Daoy (cell line): ENCODE measurements at regions not wholly inside any gene's neighbourhood (a gene's known extent, or its start where the extent isn't known, plus 50 kb on each side); places are given as distances from the start of the nearest gene placed in this dataset.
"Not testable (repeated sequence)": the region's sequence is repeated elsewhere in the genome, so short reads cannot be mapped to it uniquely, and the experiment has no call there.

ENCODE experiments used
- DNase-seq: peaks from one replicate; pipeline ENCODE4 v3.0.0-alpha.2; 2015; ENCODE audit warnings: low read depth

DNA sequence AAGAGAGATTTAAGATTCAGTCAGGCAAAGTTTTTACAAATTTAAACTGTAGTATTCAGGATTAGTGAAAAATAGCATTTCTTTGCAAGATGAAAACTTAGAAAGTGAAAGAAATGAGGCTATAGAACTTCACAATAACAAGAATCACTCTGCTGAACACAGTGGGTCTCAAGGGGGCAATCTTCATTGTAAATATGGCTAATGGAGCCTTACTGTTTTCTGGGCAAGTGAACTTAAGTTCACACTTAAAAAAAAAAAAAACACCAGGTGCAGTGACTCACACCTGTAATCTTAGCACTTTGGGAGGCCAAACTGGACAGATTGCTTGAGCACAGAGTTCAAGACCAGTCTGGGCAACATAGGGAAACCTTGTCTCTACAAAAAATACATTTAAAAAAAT is 175.9 kb upstream of the SNX2 start:
- no peak for DNase-seq

DNA sequence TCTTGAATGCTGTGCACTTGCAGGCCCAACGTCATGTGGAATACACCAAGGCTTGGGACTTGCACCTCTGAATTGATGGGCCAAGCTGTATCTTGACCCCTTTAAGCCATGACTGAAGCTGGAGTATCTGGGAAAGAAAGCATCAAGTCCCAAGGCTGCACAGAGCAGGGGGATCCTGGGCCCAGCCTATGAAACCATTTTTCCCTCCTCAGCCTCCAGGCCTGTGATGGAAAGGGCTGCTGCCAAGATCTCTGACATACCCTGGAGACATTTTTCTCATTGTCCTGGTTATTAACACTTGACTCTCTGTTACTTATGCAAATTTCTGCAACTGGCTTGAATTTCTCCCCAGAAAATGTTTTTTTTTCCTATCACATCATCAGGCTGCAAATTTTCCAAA is 174.0 kb upstream of the SNX2 start:
- DNase-seq, result no peak

DNA sequence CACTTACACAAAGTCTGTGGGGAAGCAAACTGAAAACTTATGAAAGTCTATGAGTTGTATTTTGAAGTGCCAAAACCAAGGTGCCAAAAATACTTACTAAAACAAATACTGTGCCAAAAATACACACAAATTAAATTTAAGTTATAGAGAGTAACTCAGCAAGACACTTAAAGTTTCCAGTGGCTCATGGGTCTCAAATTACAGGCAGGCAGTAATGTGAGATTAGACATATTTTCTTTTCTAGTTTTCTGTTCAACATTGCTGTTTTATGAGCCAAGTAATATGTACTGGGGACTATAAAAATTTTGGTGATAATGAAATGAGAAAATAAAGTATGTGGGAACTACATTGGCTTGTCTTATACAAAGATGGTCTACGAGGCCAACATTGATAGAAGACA is 172.2 kb upstream of the SNX2 start:
- no peak for DNase-seq

DNA sequence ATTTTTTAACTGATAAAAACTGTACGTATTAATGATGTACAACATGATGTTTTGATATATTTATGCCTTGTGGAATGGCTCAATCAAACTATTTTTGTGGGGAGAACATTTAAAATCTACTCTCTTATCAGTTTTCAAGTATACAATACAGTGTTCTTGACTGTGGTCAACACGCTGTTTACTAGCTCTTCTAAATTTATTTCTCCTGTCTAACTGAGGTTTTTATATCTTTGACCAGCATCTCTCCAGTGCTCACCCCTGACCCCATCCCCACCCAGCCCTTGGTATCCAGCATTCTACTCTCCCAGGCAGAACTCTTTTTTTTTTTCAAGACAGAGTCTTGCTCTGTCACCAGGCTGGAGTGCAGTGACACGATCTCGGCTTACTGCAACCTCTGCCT is 169.6 kb upstream of the SNX2 start:
- DNase-seq, result no peak

DNA sequence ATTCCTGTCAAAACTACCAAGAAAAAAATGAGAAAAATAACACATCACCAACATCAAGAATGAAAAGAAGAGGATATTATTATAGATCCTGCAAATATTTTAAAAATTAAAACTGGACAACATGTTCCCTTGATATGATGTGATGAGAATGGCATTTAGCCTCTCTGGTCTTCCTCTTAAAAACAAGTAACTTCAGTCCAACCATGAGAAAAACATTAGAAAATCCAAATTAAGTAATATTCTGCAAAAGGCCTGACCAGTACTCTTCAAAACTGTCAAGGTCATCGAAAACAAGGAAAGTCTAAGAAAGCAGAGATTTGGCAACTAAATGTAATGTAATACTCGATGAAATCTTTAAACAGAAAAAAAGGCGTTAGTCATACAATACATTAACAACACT is 167.1 kb upstream of the SNX2 start:
- no peak for DNase-seq

DNA sequence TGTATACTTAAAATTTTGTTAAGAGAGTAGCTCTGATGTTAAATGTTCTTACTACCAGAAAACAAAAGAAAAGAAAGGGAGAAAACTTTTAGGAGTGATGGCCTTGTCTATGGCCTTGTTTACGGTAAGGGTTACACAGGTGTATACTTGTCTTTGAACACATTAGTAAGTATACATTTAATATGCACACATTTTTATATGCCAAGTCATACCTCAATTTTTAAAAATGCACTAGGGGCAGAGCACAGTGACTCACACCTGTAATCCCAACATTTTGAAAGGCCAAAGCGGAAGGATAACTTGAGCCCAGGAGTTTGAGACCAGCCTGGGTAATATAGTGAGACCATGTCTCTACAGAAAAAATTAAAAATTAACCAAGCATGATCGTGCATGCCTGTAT is 166.7 kb upstream of the SNX2 start:
- no peak for DNase-seq

DNA sequence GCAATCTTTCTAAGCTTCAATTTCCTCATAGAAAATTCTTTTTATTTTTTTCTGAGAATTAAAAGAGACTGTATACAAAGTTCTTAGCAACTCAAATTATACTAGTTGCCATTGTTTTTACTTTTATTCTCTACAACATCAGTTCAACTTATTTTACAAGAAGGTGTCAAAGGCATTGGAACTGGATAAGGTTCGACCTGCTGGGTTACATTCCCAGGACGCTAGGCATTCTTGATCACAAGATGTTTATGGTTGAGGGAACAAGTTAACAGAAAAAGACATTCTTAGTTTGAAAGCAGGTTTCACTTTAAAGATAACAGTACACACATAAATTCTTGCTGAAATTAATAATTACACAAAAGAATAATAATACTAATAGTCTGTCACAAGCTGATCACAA is 163.5 kb upstream of the SNX2 start:
- no peak for DNase-seq

DNA sequence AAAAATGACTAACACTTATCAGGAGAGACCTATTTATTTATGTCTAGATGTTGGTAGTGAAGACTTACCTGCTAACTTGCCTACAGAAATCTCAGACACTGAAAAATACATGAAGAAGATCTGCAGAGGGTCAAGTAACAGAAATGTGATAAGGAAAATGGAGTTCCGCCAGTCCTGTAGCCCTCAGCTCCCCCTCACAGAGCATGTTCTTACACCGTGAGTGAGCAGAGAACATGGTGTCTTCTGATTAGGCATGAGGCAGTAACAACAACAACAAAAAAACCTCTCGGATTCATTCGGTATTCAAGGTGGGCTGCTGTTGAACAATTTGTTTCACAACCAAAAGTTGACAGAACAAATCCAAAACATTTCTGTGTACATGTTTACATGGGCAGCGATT is 162.0 kb upstream of the SNX2 start:
- no peak for DNase-seq

DNA sequence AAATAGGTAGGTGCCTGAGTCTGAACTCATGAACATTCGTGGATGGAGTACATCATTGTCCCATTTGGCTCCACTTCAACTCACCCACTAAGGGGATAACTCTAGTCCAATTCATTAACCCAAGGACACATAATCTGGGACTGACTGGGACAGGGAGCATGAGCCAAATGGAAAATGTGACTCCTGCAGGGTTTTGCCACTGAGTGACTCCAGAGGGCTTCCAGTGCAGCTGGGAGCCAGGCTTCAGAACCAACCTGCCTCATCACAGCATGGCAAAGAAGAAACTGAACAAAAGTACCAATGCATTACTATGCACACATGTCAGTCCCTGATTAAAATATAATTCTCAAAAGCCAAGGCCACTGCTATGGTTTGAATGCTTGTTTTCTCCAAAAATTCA is 159.7 kb upstream of the SNX2 start:
- no peak for DNase-seq

DNA sequence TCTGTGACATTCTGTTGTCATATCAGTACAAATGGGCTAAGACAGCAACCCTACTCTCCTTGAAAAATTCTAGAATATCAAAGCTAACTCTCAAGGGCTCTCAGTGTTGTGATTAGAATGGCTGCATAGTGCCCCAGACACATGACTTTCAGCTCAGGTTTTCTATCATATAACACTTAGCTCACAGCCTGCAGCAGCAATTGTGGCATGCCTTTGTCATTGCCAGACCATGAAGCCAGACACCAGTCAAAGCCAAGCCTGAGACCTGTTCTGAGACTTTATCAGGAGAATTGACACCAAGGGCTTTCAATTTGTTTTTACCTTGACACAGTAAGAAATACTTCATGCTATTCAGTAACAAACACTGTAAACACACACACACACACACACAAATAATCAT is 159.0 kb upstream of the SNX2 start:
- DNase-seq, result no peak

DNA sequence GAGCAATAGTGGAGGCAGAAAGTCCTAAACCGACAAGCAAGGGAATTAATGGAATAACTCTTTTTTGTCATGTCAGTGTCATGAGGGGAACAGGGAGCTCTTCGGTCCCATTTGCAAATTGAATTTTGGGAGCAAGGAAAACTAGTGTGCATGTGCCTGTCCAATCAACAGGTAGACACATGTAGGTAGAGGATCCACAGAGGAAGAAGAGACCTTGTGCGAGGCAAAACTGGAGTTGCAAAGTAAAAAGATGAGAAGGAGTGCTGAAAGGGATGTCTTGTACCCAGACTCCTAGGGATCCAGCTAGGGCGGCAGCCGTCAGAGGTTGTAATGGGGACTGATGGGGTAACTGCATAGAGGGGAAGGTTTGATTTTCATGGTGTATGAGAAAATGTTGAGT is 156.8 kb upstream of the SNX2 start:
- not testable (repeated sequence) for DNase-seq

DNA sequence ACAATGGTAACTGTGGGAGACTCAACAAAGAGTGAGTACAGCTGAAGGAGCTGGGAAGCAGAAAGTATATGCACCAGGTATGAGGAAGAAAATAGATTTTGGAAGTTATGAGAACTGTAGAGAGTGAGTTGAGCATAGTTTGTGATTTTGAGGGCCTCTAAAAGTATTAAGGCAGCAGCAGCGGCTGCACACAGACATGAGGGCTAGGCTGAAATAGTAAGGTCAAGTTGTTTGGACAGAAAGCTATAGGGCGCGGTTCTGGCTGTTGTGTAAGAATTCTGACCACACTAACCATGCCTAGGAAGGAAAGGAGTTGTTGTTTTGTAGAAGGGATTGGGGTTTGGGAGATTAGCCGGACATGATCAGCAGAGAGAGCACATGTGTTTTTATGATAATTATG is 154.1 kb upstream of the SNX2 start:
- DNase-seq, result not testable (repeated sequence)

DNA sequence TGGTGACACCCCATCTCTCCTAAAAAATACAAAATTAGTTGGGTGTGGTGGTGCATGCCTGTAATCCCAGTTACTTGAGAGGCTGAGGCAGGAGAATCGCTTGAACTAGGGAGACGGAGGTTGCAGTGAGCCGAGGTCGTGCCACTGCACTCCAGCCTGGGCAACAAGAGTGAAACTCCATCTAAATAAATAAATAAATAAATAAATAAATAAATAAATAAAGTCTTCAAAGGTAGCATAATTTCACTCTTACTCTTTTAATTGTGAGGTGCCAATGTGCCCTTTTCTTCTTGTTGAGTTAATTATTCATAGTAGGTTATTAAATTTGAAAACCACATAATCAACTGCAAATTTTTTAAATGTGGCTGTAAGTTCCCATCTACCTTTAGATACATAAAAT is 146.2 kb upstream of the SNX2 start:
- DNase-seq, result not testable (repeated sequence)

DNA sequence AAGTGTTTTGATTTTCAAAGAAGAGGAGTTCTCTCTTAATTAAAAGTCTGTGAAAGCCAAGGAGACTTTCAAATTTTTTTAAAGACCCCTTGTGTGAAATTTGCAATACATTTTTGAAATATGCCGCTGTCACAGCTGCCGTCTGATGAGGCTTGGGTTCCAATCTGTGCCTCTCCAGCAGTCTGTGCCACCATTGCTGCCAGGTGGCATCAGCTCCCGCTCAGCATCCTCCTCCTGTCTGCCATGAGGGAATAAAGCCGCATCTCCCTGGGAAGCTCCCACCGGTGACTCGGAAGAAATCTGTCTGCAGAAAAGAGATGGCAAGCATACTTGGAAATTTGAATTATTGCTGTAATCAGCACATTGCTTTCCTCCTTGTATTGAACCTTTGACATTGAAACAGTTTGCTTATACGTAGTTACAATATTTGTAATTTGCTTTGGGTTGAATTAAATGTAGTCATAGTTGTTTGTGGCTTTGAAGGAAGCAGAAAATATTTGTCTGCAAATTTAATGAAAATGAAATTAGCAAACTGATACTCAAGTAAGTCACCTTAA is 145.7 kb upstream of the SNX2 start:
- DNase-seq, result no peak

DNA sequence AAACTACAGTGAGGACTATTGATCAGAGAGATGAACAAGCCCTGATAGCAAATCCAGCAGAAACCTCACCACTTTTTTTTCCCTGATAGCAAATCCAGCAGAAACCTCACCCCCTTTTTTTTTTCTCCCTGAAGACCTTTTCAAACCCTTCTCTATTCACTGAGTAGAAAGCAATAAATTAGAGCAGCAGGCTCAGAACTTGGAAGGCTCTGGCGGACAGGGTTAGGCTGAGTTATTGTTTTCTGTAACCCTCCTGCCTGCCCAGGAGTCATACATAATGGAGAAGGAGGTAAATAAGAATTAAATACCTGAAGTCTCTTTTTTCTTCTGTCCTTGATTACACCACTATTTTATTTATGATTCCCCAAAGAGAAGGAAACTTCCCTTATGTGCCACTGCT is 136.3 kb upstream of the SNX2 start:
- DNase-seq, result no peak

DNA sequence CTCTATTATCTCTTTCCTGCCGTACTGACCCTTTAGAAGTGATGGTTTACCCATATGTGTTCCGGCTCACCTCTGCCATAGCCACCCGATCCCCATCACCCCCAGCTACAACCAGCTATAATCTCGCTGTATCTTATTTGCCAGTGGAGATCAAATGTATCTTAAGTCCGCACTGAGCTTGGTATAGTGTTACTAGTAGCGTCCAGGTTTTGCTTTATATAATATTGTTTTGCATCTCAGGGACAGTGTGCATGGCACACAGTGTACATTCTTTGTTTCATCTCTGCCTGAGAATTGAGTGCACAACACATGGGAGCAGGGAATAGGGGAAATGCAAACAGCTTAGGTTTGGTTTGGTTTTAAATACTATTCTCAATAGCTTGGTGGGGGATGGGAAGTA is 135.8 kb upstream of the SNX2 start:
- no peak for DNase-seq

DNA sequence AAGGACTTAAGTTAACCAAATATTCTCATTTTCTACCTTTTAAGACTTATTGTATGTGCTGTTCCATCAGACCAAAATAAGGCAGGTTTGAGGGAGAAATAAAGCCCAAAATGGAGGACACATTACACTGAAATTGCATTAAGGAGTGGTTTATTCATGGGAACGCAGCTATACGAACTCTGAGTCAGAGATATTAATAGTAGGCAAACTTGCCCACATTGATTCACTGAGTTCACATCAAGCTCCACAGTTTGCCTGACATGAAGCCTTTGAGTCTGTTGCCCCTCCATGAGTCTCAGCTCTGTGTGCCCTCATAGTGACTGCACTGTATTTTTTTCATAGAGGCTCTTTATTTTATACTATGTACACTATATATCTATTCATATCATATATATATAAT is 135.0 kb upstream of the SNX2 start:
- no peak for DNase-seq

DNA sequence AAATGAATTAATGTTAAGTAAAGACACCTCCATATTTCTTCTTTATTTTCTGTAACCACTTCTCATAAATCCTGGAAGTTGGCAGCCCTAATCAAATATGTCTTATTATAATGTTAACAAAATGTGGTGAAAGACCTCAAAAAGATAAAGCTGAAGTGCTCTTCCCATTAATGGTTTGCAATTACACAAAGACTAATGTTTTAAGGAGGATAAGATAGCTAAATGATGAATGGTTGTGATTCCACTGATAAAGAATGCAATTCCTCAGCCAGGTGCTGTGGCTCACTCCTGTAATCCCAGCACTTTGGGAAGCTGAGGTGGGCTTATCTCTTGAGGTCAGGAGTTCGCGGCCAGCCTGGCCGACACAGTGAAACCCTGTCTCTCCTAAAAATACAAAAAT is 125.8 kb upstream of the SNX2 start:
- peak; percentile 40 for DNase-seq

DNA sequence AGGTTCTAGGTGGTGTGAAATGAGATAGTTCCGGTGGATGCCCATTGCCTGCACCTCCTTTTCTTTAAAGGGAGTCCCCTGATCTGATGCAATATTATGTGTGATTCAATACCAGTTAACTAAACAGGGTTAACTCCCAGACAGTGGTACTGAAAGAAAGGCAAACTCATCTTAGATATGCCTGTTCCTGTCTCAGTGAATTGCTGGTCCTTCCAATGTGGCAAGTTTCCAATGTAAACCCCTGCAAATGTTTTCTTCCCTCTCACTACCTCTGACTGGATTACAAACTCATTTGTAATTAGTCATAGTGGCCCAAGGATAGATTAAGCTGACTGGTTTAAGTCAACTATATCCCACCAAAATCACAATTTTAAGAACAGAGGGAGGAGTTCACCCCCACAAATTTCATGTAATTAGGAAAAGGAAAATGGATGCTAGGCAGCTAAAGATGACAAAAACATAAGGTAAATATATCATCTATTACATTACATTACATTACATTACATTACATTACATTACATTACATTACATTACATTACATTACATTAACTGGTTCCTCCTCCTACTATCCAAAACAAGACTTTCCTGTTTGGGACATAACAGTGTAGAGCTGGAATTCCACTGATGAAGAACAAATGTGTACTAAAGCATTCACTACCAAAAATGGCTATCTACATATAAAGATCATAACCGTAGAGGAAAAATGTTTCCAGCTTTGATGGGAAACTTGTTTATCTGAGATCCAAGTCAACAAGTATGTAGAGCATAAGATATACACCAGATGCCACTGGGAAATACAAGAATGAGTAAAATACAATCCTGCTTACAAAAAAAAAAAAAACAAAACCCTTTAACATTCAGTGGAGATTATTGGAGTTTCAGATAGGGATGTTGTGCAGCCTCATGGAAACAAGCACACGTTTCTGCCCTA is 121.5 kb upstream of the SNX2 start:
- peak; percentile 79 for DNase-seq

DNA sequence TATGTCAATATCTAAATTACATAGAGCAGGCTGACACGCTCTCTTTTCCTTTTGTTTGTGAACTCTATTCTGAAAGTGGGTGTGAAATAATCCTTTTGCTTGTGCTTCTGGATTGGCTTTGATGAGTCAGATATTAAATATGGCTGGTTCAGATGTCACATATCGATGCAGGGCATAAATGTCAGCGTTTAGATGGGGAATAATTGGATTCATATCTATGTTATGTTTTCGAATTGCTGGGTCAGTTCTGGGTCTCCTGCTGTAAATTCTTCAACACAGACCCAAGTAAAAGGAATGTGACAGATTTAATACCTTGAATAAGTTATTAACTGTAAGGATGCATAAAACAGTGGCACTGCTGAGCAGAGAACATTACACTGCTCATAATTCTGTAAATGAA is 118.7 kb upstream of the SNX2 start:
- DNase-seq, result no peak

DNA sequence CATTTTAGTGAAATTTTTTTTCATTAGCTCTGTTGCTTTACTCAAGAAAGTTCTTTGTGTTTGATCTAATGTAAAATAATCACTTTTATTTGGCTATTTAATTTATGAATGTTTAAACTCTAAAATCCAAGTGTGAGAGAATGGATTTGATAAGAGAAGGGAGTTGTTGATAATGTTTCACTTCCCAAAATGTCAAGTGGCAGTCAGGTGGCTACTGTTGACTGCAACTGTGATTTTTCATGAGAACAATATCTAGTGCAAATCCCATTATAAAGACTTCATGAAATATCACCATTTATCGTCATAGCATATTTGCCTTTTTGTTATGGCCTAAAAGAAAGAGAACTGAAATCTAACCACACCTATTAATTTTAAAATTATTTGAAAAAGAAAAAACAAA is 118.3 kb upstream of the SNX2 start:
- no peak for DNase-seq

DNA sequence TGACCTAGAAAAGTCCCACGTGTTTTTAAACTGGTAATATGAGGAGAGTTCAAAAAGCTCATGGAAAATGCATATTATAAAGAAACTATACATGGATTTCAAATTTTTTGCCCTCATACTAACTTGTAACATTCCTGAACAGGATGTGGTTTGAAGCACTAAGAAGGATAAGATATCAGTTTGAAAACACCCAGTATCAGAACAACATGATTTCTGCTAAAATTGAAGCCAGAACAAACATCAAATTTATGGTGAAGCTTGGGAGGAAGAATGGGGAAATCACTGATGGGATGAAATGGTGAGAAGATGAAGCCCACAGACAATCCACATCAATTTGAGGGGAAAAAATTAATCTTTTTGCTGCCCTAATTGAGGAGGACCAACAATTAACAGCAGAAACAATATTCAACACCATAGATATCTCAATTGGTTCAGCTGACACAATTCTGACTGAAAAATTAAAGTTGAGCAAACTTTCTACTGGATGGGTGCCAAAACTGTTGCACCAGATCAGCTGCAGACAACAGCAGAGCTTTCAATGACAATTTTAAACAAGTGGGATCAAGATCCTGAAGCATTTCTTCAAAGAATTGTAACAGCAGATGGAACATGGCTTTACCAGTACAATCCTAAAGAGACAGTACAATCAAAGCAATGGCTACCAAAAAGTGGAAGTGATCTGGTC is 113.2 kb upstream of the SNX2 start:
- DNase-seq, result no peak

DNA sequence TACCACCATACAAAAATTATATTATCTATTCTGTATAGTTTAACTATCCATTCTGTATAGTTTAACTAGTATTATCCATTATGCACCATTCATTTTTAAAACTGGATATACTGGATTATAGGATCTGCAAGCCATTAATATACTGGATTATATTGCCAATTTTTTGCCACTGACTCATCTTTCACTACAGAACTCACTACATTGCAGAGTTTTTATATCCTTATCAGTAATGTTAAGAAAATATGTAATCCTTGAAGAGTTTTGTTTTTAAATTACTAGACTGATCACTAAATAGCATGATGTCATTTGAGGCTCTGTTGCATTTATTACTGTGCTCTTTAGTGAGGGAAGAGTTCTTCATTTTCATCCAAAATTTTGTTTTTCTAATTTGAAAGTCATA is 109.8 kb upstream of the SNX2 start:
- DNase-seq, result no peak
